GM19035 (cell line): ENCODE measurements at regions not wholly inside any gene's neighbourhood (a gene's known extent, or its start where the extent isn't known, plus 50 kb on each side); places are given as distances from the start of the nearest gene placed in this dataset.
"Not testable (repeated sequence)": the region's sequence is repeated elsewhere in the genome, so short reads cannot be mapped to it uniquely, and the experiment has no call there.

Source experiments
- ATAC-seq: cut with Tn5 transposase; IDR thresholded peaks from one replicate; pipeline ENCODE4 v1.9.1; 2021; ENCODE audit not compliant: unreplicated experiment

DNA sequence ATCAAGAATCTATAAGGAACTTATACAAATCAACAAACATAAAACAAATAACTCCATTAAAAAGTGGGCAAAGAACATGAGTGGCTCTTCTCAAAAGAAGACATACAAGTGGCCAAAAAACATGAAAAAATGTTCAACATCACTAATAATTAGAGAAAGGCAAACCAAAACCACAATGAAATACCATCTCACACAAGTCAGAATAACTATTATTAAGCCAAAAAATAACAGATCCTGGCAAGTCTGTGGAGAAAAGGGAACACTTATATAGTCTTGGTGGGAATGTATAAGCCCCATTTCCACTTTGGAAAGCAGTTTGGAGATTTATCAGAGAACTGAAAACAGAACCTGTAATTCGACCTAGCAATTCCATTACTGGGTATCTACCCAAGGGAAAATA lies 921.0 kb downstream of the KCNA4 start:
- no peak for ATAC-seq

DNA sequence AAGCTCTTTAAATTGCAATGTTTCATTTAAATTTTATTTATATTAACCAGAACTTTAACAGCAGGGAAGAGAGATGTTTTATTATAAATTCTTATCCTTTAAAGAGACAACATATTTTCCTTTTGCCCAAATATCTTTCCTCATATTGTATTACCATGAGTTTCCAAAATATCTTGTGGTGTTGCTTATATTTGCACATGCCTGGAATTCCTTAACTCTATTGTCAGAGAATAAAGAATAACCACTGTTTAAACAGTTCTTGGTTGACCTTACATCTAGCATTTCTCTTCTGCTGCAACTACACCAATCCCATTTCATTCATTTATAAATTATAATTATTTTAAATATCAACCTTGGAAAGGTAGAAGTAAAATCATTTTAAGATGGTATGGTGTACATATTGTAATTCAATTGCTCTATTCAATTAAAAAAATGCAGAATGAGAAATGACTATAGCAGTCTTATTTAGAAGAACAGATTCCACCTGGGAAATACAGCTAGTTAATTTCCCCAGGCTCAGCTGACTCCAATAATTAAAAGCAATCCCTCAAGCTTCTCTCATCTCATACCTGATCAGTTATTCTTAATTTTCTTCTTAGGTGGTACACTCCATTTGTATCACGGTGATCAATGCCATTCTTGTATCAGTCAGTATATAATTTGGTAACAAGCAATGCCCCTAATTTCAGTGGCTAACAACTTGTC lies 923.3 kb downstream of the KCNA4 start:
- no peak for ATAC-seq

DNA sequence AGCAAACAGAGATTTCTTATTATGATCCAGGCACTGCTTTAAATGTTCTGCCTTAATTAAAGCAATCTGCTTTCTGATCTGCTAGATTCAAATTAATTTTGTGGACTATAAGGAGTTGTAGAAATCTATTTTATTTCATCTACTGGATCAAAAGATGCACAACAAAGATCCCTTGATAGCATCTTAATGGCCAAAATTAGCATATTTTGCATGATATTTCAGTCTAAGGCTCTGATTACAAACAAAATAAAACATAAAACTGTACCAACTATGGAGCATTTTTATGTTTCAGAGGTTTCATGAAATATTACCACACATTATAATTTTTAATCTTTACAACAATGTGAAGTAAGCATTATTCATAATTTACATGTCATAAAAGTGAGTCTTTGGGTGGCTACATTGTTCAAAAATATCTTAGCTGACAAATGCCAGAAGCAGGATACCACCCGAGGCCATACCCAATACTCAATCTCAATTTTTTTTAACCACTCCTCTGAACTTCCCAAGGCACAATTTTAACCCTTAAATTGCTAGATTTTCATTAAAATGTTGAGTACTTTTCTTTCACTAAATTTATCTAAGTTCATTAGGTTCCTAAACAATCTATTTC lies 929.5 kb downstream of the KCNA4 start:
- no peak for ATAC-seq

DNA sequence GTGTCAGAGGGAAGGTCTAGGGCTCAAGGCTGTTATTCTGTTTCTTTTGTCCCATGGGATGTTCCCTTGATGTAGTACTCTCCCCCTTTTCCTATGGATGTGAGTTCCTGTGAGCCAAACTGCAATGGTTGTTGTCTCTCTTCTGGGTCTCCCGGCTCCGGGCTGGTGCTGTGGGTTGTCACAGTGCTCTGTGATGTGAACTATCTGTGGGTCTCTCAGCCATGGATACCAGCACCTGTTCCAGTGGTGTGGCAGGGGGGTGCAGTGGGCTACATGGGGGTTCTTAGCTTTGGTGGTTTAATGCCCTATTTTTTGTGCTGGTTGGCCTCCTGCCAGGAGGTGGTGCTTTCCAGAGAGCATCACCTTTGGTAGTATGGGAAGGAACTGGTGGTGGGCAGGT lies 941.1 kb downstream of the KCNA4 start:
- ATAC-seq = no peak

DNA sequence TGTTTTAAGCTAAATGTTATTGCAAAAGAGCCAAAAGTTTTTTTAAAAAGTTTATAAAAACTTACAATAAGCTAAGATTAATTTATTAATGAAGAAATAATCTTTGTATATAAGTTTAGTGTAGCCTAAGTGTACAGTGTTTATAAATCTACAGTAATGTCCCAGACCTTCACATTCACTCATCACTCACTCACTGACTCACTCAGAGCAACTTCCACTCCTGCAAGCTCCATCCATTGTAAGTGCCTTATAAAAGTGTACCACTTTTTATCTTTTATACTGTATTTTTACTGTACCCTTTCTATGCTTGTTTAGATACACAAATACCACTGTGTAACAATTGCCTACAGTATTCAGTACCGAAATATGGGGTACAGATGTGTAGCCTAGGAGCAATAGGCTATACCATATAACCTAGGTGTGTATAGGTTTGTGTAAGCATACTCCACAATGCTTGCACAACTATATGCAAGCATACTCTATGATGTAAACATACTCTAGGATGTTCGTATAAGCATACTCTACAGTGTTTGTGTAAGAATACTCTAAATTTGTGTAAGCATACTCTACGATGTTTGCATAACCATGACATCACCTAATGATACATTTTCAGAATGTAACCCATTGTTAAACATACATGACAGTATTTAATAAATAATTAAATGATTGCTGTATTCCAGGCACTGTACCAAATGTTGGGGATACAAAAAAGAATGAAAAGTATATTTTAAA lies 953.0 kb downstream of the KCNA4 start:
- ATAC-seq = no peak

DNA sequence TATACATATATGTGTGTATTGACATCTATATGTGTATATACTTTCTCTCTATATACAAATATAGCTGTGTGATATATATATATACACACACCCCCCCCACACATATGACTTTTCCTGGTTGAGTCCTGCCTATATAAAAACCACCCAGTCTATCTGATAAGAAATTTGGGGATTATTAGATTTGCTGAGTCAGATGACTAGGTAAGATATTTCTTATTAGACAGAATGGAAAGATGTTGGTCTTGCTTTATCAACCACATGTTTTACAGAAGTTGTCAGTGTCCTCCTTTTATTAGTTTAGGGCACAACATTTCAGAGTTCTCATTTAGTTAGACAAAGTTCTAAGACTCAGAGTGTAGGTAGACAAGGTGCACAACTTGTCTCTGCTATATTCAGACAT lies 953.3 kb downstream of the METTL15 start:
- no peak for ATAC-seq

DNA sequence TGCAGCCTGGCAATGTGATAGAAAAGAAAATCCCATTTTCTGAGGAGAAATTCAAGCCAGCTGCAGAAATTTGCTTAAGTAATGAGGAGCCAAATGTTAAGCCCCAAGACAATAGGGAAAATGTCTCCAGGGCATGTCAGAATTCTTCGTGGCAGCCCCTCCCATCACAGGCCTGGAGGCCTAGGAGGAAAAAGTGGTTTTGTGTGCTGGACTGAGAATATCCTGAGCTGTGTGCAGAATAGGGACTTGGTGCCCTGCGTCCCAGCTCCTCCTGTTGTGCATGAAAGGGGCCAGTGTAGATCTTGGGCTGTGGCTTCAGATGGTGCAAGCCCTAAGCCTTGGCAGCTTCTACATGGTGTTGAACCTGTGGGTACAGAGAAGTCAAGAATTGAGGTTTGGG lies 948.3 kb downstream of the METTL15 start:
- ATAC-seq = not testable (repeated sequence)

DNA sequence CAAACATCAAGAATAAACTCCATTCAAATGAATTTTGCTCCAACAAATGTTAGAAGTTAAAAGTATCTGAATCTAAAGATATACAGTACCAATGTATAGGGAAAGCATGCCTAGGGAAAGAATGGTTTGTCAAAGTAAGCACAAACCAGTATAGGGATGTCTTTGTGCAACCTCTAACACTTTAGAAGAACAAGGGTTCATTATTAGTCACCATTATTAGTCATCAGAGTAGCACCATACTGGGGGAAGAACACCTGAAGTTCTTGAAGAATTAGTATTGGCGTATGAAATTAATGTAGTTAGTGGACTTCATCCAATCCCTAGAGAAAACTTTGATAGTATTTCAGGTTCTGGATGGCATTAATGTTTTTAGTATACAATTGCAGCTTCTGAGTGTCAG lies 943.7 kb downstream of the METTL15 start:
- ATAC-seq = no peak

DNA sequence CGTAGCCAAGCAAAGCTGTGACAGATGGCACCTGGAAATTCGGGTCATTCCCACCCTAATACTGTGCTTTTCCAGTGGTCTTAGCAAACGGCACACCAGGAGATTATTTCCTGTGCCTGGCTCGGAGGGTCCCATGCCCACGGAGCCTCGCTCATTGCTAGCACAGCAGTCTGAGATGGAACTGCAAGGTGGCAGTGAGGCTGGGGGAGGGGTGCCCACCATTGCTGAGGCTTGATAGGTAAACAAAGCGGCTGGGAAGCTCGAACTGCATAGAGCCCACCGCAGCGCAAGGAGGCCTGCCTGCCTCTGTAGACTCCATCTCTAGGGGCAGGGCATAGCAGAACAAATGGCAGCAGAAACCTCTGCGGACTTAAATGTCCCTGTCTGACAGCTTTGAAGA lies 942.8 kb downstream of the METTL15 start:
- ATAC-seq = not testable (repeated sequence)

DNA sequence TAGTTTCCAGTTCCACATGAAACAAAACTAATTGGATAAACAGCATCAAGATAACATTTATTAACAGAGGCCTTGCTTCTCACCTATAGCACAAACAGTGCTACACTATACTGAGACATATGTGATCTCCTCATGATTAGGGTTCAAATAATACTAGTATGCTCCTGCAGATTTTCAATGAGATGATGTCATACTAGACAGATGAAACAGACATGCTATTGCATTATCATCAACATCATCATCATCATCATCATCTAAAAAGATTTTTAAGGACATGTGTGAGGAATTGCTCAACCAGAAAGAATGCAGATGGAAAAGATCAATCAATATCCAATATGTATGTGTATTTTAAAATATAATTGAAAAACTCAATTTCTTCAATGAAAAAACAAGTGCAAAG lies 932.3 kb downstream of the METTL15 start:
- no peak for ATAC-seq

DNA sequence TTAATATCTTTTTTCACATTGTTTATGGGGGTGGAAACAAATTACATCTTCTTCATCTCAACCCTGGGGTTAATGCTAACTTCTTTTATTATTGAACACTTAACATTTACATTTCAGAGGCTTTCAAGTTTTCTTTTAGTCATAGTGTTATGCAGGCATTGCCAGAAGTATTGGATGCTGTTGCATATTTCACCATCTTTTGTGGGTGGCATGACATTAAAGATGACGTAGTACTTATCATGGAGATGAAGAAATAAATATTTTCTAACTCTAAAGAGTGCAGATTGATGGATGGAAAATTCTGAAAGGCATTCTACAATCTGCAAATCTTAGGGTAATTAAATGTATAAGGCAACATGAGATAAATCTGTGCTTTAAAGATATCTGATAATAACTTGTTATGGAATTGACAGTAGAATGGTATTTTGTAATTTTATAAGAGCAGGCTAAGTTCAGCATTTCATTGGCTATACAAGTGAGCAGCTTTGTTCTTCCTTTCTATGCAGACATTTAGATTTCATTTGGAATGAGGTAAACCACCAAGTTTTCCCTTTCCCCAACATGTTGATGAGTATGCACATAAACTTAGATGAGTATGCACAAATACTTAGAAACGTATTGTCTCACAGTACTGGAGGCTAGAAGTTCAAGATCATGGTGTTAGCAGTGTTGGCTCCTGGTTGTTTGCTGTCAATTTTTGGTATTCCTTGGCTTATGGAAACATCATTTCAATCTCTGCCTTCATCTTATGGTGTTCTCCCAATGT lies 924.4 kb downstream of the METTL15 start:
- no peak for ATAC-seq

DNA sequence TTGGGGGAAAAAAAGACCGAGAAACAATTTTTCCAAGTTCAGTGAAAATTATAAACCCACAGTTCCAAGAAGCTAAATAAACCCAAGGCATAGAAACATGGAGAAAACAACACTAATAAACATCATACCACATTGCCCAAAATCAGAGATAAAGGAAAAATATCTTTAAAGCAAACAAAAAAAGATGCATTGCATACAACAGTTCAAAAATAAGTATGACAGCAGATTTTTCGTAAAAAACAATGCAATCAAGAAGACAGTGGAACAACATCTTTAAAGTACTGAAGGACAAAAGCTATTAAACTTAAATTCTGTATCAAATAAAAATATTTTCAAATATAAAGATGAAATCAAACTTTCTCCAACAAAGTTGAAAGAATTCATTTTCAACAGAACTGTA lies 921.3 kb downstream of the METTL15 start:
- no peak for ATAC-seq

DNA sequence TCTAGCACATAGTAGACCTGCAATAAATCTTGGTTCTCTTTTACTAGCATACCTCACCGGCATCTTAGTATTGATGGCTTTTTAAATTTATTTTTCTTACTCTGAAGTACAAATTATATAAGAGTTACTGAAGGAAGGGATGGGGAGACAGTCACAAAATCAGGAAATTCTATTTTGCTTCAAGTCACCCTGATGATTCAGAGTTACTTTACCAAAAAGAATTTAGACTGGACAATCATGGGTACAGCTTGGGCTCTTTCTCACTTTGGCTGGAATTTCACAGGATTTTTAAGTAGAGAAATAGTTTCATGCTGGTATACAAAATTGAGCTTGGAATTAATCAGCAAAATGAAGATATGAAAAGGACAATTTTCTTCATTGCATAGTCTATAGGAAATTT lies 919.2 kb downstream of the METTL15 start:
- no peak for ATAC-seq

DNA sequence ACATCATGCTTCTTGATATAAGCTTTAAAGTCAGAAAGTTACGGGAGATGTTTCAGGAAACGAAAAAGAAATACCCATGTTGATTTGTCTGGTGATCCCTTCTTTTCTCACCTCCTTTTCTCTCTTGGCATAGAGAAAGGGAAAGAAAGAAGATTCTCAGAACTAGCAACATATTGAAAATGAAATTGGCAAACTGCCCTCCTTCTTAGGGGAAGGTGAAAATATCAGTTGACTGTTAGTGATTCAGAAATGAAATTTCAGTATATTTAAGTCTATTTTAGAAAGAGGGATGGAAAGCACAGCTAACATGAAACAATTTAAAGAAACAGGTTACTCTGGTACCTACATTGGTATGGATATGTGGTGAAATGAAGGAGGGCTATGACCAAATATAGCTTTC lies 918.1 kb downstream of the METTL15 start:
- no peak for ATAC-seq

DNA sequence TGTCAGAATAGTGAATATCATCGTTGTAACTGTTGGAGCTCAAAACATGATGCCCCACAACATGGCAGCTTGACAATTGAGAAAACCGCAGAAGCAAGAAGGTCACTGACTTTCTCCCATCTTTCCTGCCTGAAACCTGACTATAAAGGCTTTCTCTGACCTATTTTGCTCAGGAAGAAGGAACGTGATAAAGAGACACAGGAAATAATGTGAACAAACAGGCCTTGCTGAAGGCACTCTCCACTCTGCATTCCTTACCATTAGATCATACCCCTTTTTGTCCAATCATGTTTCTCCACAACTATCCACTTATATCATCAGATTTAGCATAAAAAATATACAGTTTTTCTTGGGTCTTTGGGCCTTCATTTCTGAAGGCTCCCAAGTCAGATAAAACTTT lies 916.8 kb downstream of the METTL15 start:
- ATAC-seq = no peak

DNA sequence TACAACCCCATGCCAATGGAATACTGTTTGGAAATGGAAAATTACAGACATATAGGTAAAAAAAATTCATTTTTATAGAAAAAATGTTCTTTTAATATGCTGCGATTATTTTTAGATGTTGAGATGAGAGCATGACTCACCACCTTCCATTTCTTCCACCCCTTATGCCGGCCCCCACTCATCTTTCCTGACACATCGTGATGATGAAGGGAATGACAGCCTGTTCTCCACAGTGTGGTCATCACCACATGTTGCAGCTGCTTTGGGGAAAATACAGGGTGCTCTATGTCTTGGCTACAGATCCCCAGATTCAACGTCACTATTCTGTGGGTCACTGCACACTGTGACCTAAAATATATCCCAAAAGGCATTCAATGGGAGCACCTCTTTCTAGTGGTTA lies 916.2 kb downstream of the METTL15 start:
- no peak for ATAC-seq

DNA sequence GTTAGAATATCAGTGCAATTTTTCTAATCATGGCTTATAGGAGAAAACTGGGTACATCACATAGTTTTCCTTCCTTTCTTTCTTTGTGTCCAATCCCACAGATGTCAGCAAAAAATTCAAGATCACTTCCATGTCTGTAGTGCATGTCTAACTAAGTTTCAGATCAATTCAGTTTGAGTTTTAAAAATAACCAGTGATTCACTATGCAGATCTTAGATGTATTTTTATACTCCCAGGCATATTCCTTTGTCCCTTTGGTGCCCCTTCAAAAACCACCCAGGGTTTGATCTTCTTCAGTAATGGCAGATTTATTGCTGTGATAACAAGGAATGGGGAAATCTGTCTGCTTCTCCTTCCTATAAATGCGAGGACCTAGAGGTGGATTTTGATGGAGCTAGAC lies 915.6 kb downstream of the METTL15 start:
- no peak for ATAC-seq

DNA sequence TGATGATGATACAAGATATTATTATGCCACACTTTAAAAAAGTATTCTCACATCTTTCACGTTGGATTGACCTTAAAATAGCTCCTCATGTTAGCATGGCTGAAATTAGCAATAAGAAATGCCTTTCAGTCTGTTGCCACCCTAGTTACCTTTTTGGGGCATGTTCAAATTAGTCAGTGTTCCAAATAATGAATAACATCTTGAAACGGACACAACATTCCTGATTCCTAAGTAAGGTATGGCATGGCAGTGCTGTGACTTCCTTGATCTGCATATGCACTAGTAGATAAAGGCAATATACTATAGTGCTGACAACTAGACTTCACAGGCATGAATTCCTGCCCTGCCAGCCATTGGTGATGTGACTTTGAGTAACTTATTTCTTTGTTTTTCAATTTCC lies 914.5 kb downstream of the METTL15 start:
- ATAC-seq = no peak

DNA sequence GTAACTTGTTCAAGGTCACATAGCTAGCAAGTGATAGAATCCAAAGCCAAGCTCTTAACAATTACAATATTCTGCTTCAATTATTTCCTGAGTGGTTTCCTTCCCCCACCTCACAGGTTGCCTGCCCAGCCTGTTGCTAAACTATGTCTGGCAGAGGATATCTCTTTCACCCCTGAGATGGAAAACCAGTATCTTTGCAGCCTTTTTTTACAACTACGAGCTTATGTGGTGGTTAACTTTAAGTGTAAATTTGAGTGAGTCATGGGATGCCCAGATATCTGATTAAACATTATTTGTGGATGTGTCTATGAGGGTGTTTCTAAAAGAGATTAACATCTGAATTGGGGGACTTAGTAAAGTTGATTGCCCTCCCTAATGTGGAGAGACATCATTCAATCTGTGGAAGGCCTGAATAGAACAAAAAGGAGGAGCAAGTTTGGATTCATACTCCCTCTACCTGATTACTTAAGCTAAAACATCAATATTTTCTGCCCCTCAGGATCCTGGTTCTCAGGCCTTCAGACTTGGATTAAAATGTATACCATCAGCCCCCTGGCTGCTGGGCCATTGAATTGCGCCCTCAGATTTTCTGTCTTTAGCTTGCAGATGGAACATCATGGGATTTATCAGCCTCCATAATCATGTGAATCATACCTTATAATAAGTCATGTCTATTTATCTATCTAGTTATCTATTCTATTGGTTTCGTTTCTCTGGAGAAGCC lies 911.9 kb downstream of the METTL15 start:
- no peak for ATAC-seq

DNA sequence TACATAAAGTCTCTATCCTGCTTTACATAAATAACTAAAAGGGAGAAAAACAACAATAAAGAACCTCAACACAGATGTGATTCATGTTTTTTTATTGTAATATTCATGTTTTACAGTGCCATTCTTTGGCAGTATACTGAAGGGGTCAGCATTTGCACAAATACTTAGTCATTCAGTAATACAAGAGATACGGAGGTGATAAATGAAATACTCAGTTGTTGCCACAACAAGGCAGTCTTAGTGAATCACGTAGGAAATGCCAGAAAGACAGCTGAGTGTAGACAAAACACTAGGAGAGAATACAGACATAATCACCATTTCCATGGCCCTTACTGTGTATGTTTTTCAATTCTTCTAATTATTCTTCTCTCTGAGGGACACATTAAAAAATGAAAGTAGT lies 910.4 kb downstream of the METTL15 start:
- ATAC-seq = no peak

DNA sequence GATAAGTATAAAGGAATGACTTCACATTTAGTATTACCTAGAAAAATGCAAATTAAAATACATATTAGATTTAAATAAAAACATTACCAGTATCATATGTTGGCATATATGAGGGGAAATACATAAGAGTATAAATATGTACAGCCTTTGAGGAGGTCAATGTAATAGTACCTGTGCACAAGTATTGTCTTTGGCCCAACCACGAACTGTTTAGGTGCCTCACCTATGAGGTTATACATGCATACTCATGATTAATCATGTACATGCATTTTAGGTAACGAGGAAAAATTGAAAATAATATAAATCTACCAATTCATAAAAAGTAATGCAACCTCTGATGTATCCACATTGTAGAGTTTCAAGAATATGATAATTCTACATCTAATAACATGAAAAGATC lies 909.8 kb downstream of the METTL15 start:
- ATAC-seq = no peak
